ENCODE measurements at regions not wholly inside any gene's neighbourhood (a gene's known extent, or its start where the extent isn't known, plus 50 kb on each side); places are given as distances from the start of the nearest gene placed in this dataset.
A peak's percentile ranks its signal among the peaks of the same experiment; 100 is the strongest.

DNA sequence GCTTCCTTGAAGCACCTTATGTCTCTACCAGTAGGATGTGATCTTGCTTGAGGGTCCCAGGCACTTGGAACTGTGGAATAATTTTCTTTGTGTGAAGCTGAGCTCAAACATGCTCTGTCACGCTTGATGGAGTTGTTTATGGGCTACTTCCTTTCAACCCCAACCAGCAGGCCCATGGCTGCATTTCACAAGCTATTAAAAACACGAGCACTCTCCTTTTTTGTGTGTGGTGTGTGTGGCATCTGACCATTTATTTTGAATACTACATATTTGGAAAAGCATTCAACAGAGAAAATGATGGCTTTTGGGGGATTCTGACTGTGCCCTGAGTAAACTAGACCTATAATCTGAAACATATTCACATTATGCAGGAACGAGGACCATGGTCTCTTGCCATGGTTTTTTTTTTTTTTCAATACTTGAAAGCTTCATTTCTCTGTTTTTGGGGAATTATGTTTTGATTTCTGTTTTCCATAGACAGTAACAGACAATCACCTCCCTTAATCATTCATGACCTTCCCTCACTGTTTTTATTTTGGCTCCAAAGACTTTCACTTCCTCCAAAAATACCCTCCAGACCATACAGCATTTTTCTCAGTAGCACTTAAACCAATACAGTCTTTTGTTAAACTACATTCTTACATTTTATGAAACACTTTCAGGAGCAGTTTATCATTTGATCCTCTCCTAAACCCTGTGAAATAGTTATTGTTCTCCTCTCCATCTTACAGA lies 233.6 kb upstream of the BMPER start (continued):
- TF ChIP-seq, protein P1, sequence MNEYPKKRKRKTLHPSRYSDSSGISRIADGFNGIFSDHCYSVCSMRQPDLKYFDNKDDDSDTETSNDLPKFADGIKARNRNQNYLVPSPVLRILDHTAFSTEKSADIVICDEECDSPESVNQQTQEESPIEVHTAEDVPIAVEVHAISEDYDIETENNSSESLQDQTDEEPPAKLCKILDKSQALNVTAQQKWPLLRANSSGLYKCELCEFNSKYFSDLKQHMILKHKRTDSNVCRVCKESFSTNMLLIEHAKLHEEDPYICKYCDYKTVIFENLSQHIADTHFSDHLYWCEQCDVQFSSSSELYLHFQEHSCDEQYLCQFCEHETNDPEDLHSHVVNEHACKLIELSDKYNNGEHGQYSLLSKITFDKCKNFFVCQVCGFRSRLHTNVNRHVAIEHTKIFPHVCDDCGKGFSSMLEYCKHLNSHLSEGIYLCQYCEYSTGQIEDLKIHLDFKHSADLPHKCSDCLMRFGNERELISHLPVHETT (CRISPR knock-in tag; conservative IDR thresholded peaks at IDR 0.05): no peak
- TF ChIP-seq ZFP90 (CRISPR knock-in tag; IDR thresholded peaks at IDR 0.05; ENCODE audit: borderline replicate concordance): no peak
- TF ChIP-seq ZFAT (CRISPR knock-in tag; conservative IDR thresholded peaks at IDR 0.05): no peak
- no peak for TF ChIP-seq ZNF205 (CRISPR knock-in tag; IDR thresholded peaks at IDR 0.05)
- TF ChIP-seq, protein P2, sequence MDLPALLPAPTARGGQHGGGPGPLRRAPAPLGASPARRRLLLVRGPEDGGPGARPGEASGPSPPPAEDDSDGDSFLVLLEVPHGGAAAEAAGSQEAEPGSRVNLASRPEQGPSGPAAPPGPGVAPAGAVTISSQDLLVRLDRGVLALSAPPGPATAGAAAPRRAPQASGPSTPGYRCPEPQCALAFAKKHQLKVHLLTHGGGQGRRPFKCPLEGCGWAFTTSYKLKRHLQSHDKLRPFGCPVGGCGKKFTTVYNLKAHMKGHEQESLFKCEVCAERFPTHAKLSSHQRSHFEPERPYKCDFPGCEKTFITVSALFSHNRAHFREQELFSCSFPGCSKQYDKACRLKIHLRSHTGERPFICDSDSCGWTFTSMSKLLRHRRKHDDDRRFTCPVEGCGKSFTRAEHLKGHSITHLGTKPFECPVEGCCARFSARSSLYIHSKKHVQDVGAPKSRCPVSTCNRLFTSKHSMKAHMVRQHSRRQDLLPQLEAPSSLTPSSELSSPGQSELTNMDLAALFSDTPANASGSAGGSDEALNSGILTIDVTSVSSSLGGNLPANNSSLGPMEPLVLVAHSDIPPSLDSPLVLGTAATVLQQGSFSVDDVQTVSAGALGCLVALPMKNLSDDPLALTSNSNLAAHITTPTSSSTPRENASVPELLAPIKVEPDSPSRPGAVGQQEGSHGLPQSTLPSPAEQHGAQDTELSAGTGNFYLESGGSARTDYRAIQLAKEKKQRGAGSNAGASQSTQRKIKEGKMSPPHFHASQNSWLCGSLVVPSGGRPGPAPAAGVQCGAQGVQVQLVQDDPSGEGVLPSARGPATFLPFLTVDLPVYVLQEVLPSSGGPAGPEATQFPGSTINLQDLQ (CRISPR knock-in tag; IDR thresholded peaks at IDR 0.05): no peak

DNA sequence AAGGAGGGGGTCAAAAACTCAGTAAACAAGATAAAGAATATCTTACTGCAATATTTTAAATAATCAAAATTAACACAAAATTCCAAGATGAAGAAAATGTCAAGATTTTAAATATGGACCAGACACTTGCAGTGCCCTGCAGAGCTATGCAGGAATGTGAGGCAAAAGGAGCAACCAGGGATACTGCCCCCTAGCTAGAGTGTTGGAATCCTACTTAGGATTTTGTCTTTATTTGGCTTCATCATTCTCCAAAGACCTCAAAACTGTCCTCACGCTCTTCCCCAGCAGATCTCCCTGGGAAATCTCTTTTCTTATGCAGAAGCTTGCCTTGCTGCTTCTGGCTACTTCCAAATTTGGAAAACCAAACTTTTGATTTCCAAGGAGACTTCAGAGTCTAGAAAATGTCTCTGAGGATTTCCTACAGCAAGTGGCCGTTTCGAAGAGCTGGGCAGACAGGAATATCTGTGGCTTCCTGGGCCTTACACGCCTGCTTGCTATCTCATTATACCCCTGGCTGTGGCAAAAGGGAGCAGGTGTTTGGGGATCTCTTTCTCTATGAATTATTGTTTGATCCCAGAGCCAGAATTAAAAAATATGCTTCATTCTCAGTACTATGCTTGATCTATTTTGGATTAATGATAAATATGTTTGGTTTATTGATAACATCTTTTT lies 232.2 kb upstream of the BMPER start:
- Histone ChIP-seq H3K36me3 (replicated peaks in 1 of 2; ENCODE audit: control insufficient read depth in 1 of 2, insufficient read depth in 2 of 2, low read length in 2 of 2) (no peaks in the 10 kb centered on the region), H4K20me1 (ENCODE audit: insufficient read depth, low read length) (no peaks in the 10 kb centered on the region), H3K9me3 (ENCODE audit: low read length) (no peaks in the 10 kb centered on the region), H3K4me3 (replicated peaks in 1 of 3; ENCODE audit: insufficient read depth in 1 of 3, low read depth in 2 of 3, low read length in 3 of 3) (no peak overlapping the region), H3K9ac (ENCODE audit: insufficient read depth, low read depth, low read length) (no peak overlapping the region), H3K4me2 (ENCODE audit: low read depth, low read length) (no peak overlapping the region), H3K27me3 (ENCODE audit: control insufficient read depth in 1 of 2, insufficient read depth in 2 of 2, low read length in 2 of 2) (no peaks in the 10 kb centered on the region), H2AFZ (ENCODE audit: low read length) (no peak overlapping the region), H3K4me1 (ENCODE audit: insufficient read depth, low read length) (peaks cover 21% of the 10 kb centered on the region), H3K79me2 (ENCODE audit: insufficient read depth, low read length) (no peaks in the 10 kb centered on the region), H3K27ac (ENCODE audit: extremely low read length, insufficient read depth, low read length) (no peak overlapping the region)
- ChIA-PET CTCF (ENCODE audit: low intra/inter-chr PET ratio, low total read pairs) (no interaction called here), POLR2A (no interaction called here)
- TF ChIP-seq, protein P3, sequence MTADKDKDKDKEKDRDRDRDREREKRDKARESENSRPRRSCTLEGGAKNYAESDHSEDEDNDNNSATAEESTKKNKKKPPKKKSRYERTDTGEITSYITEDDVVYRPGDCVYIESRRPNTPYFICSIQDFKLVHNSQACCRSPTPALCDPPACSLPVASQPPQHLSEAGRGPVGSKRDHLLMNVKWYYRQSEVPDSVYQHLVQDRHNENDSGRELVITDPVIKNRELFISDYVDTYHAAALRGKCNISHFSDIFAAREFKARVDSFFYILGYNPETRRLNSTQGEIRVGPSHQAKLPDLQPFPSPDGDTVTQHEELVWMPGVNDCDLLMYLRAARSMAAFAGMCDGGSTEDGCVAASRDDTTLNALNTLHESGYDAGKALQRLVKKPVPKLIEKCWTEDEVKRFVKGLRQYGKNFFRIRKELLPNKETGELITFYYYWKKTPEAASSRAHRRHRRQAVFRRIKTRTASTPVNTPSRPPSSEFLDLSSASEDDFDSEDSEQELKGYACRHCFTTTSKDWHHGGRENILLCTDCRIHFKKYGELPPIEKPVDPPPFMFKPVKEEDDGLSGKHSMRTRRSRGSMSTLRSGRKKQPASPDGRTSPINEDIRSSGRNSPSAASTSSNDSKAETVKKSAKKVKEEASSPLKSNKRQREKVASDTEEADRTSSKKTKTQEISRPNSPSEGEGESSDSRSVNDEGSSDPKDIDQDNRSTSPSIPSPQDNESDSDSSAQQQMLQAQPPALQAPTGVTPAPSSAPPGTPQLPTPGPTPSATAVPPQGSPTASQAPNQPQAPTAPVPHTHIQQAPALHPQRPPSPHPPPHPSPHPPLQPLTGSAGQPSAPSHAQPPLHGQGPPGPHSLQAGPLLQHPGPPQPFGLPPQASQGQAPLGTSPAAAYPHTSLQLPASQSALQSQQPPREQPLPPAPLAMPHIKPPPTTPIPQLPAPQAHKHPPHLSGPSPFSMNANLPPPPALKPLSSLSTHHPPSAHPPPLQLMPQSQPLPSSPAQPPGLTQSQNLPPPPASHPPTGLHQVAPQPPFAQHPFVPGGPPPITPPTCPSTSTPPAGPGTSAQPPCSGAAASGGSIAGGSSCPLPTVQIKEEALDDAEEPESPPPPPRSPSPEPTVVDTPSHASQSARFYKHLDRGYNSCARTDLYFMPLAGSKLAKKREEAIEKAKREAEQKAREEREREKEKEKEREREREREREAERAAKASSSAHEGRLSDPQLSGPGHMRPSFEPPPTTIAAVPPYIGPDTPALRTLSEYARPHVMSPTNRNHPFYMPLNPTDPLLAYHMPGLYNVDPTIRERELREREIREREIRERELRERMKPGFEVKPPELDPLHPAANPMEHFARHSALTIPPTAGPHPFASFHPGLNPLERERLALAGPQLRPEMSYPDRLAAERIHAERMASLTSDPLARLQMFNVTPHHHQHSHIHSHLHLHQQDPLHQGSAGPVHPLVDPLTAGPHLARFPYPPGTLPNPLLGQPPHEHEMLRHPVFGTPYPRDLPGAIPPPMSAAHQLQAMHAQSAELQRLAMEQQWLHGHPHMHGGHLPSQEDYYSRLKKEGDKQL (CRISPR knock-in tag; IDR thresholded peaks at IDR 0.05; ENCODE audit: low read depth): no peak
- peak; percentile 21; the same call in 1 of the 2 replicates for TF ChIP-seq STAG1 (CRISPR knock-in tag; IDR thresholded peaks at IDR 0.05)
- in situ Hi-C loops (cut with HindIII; ENCODE audit: extremely low pct_ligation_motif_present, low pct_unique_long_range_greater_than_20kb): no loop called here
- intact Hi-C loops (cut with micrococcal nuclease; ENCODE audit: unreplicated experiment): no loop called here
- no peak for ATAC-seq
- BruUV-seq (replicated peaks): no TSS peak
- WGBS (ENCODE audit: low lambda C conversion rate): 20% methylated on average over 4 of the region's 4 CpGs
- DNase-seq (ENCODE audit: low spot score): no peak
- no peak for FAIRE-seq

Measured in HepG2 (cell line).